ENCODE measurements at regions not wholly inside any gene's neighbourhood (a gene's known extent, or its start where the extent isn't known, plus 50 kb on each side); places are given as distances from the start of the nearest gene placed in this dataset.

- POLR2A ChIA-PET (ENCODE audit: low non-redundant PET) = no interaction called here
- TF ChIP-seq CTCF (conservative IDR thresholded peaks at IDR 0.05; ENCODE audit: low read depth) = no peak
- no peak for DNase-seq (ENCODE audit: low spot score)
- no peak overlapping the region for H3K27ac ChIP-seq
- CTCF ChIA-PET = no interaction called here
Observed at GRCh38 chr1:166221316-166221715, 54.5 kb upstream of the FAM78B start.

GRCh38 chr1:166233750-166234366 lies 67.1 kb upstream of the FAM78B start:
- TF ChIP-seq CTCF (conservative IDR thresholded peaks at IDR 0.05; ENCODE audit: low read depth) = no peak
- CTCF ChIA-PET = no interaction called here
- POLR2A ChIA-PET (ENCODE audit: low non-redundant PET) = no interaction called here
- no peak overlapping the region for H3K27ac ChIP-seq
- DNase-seq (ENCODE audit: low spot score) = no peak

- H3K27ac ChIP-seq = no peak overlapping the region
- TF ChIP-seq CTCF (conservative IDR thresholded peaks at IDR 0.05; ENCODE audit: low read depth) = no peak
- no peak for DNase-seq (ENCODE audit: low spot score)
- ChIA-PET CTCF (no interaction called here), POLR2A (ENCODE audit: low non-redundant PET) (no interaction called here)
Observed at GRCh38 chr1:166235728-166236127, 68.9 kb upstream of the FAM78B start.

GRCh38 chr1:166237675-166238074 lies 70.9 kb upstream of the FAM78B start:
- TF ChIP-seq CTCF (conservative IDR thresholded peaks at IDR 0.05; ENCODE audit: low read depth) = no peak
- H3K27ac ChIP-seq = no peak overlapping the region
- ChIA-PET POLR2A (ENCODE audit: low non-redundant PET) (no interaction called here), CTCF (interaction anchor here (0.7 kb wide), 1 partner anchor 93 kb away, joined by 3 read pairs; no protein-coding TSS in a partner anchor)
- no peak for DNase-seq (ENCODE audit: low spot score)

GRCh38 chr1:166253076-166253779 lies 86.4 kb upstream of the FAM78B start:
- ChIA-PET POLR2A (ENCODE audit: low non-redundant PET) (no interaction called here), CTCF (no interaction called here)
- TF ChIP-seq CTCF (conservative IDR thresholded peaks at IDR 0.05; ENCODE audit: low read depth) = no peak

GRCh38 chr1:166258017-166258416 lies 91.2 kb upstream of the FAM78B start:
- no peak for TF ChIP-seq CTCF (conservative IDR thresholded peaks at IDR 0.05; ENCODE audit: low read depth)
- ChIA-PET CTCF (no interaction called here), POLR2A (ENCODE audit: low non-redundant PET) (no interaction called here)
- no peak for DNase-seq (ENCODE audit: low spot score)
- no peak overlapping the region for H3K27ac ChIP-seq

More at GRCh38 chr1:166253076-166253779, 86.4 kb upstream of the FAM78B start:
- no peak for DNase-seq (ENCODE audit: low spot score)
- H3K27ac ChIP-seq = no peak overlapping the region

All from RWPE1 (cell line).